HG03135 (cell line): ENCODE measurements at regions not wholly inside any gene's neighbourhood (a gene's known extent, or its start where the extent isn't known, plus 50 kb on each side); places are given as distances from the start of the nearest gene placed in this dataset.

Experiments
- ATAC-seq: cut with Tn5 transposase; IDR thresholded peaks from one replicate; pipeline ENCODE4 v1.9.1; 2021; ENCODE audit warnings: mild to moderate bottlenecking, moderate library complexity; ENCODE audit not compliant: unreplicated experiment

DNA sequence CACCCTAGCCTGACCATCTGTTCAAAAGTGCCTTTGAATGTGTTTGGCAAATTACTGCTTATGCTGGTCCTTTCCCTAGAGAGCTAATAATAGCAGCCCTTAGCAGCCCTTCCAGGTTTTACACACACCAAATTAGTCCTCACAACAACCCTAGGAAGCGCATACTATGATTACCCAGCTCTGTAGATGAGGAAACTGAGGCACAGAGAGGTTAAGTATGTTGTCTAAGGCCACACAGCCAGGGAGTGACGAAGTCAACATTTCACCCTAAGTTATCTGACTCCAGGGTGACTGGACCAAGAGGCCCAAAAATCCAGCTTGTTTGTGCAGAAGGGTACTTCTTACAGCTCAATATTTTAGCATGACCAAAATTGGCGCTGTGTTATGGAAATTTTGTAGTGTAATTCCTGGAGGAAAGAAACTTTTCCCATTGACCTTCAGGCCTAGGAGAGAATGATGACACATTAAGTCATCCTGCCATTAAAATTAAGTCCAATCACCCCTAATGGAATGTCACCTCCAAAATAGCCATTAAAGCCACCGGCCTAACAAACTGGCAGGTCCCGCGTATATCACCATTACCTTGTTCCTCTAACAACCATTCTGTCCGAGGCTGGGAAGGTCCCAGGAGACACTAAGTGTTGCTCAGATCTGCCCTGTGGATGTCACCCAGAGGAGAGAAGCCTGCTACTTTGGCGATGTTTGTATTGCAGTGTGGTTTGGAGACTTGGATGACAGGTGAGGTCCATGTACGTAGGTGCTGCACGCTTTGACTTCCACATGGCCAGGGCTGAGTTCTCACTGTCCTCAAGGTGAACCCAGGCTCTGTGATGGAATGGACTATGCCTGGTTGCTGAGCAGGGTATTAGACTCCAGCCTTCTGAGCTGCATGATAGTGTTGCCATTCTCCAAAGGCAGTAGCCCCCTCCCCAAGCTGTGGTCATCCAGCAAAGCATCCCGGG is 258.3 kb downstream of the TOMM20 start:
- ATAC-seq: no peak

- no peak for ATAC-seq
Measured at GRCh38 chr1:234869182-234870019, 259.2 kb downstream of the TOMM20 start.

- ATAC-seq: no peak
Measured at GRCh38 chr1:234868296-234869147, 258.5 kb upstream of the IRF2BP2 start.

- ATAC-seq: no peak
Measured at GRCh38 chr1:234866007-234866866, 256.3 kb upstream of the IRF2BP2 start.

GRCh38 chr1:234865171-234866006 is 255.4 kb upstream of the IRF2BP2 start:
- ATAC-seq: no peak

DNA sequence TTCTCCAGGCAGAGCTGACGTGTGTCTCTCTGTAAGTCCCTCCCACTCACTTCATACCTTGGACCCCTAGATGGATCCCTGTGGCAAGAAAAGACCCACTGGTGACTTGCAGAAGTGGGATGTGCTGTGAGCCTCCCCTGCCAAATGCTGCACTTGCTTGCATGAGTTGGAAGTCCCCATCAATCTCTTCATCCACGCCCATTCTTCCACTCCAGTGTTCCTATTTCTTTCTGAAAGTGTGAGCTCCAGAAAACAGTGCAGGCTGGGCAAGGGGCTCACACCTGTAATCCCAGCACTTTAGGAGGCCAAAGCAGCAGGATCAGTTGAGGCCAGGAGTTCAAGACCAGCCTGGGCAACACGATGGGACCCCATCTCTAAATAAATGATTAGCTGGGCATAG is 254.1 kb upstream of the IRF2BP2 start:
- ATAC-seq: no peak

DNA sequence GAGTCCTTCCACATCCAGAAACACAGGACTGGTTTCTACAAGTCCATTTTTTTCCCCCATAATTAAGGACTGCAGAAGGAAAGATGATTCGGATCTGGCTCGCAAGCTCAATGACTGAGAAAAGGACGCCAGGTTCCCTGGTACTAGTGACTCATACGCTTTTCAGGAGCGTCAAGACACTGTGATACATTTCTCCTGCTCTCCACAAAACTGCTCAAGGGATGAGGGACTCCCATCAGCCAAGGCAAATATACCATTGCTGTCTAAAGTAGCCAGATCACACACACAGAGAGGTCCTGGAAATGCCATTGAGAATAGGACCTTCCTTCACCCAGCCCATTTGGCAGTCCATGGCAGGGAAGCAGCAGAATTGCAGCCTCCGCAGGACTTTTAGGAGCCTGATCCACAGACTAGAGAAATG is 253.6 kb upstream of the IRF2BP2 start:
- ATAC-seq: no peak

DNA sequence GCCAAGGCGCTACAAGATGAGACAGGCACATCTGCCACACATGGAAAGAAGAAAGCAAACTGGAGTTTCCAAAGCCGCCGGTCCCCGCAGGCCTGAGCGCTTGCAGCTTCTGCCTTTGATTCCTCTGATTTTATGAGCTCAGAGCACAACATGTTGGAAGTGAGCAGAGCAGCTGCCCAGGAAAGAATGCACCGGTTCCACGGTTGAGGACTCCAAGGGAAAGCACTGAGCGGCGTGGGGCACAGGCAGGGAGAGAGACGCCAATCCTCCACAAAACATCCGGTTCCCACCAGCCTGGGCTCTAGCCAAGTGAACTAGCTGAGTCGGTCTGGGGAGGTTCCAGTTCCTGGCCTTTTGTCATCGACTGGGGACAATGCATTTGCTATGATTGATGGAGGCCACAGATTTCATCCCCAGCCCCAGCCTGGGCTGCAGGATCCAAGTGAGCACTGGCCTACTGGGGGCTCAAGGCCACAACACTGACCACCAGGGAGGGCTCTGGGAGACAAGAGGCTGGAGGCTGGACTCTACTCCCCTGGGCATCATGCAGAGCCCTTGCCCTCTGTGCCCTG is 253.1 kb upstream of the IRF2BP2 start:
- ATAC-seq: no peak

- no peak for ATAC-seq
Measured at GRCh38 chr1:234862360-234862943, 252.5 kb upstream of the IRF2BP2 start.

- no peak for ATAC-seq
Measured at GRCh38 chr1:234861761-234862160, 251.8 kb upstream of the IRF2BP2 start.

DNA sequence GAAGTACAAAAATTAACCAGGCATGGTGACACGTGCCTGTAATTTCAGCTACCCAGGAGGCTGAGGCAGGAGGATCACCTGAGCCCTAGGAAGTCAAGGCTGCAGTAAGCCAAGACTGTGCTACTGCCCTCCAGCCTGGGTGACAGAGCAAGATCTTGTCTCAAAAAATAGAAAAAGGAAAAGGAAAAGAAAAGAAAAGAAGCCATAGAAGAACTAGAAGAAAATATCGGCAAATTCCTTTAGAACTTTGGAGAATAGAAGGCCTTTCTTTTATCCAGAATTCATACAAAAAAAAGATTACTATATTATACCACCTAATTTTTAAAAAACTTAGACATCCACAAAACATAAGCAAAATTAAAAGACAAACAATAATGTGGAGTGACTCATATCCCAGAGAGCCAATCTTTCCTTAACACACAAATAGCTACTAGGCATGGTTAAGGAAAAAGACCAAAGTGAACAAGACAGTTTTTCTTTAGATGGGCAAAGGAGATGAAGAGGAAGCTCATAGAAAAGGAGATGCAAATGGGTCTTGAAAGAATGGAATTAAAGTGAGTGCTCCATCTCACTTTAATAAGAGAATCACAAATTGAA is 251.1 kb upstream of the IRF2BP2 start:
- ATAC-seq: no peak

DNA sequence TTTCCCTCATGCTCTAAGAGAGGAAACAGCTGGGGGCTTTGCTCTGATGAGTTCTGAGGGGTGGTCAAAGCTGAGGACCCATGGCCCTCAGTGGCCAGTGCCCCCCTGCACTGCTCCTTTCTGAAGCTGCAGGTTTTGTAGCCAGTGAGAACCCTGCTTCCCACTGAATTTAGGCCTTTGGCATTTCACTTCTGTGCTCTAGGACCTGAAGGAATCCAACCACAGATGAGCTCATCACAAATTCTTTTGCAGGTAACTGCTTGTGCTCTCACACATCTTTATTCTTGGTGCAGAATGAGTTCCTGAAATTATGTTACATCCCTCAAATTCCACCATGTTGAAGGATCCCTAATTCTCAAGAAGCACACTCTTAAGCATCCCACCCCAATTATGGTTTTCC is 248.7 kb upstream of the IRF2BP2 start:
- ATAC-seq: no peak

DNA sequence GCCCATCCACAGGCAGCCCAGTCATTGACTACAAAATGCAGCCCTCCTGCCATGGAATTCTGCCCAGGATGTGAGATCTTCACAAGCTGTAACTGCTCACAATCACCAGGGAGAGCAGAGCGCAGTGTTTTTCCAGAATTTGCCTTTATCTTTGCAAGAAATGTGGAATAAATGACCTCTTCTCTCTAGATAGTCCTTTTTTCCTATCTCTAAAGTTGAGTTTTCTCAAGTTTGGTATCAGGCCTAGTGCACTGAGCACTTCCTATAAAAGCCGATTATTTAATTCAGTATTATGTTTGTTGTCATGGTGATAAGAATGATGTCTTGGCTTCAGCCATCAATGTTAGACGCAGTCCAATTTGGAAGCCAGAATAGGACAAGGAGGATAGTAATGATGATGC is 246.9 kb upstream of the IRF2BP2 start:
- no peak for ATAC-seq

DNA sequence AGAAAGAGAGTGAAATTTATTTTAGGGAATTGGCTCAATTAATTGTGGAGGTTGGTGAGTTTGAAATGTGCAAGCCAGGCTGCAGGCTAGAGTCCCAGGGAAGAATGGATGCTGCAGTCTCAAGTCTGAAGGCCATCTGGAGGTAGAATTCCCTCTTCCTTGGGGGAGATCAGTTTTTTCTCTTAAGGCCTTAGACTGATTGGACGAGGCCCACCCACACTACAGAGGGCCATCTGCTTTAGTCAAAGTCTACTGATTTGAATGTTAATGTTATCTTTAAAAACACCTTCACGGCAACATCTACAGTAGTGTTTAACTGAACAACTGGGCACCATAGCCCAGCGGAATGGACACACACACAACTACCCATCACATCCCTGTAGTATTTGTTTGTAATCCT is 245.9 kb upstream of the IRF2BP2 start:
- no peak for ATAC-seq

DNA sequence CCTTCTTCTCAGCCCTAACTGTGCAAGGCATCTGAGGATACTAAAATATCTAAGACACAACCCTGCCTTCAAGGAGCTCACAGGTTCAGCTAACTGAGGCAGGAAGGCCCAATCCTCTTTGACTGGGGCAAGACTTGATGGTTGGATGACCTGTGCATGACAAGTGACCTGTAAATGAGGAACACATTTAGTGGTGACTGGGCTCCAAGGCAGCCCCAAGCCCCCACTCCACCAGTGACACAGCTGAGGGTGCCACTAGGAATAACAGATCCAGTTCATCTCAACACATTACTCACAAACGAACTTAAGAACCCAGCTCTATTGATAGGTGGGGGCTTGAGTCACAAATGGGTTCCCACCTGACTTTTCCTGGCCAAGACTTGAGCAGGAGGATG is 244.7 kb upstream of the IRF2BP2 start:
- ATAC-seq: no peak

DNA sequence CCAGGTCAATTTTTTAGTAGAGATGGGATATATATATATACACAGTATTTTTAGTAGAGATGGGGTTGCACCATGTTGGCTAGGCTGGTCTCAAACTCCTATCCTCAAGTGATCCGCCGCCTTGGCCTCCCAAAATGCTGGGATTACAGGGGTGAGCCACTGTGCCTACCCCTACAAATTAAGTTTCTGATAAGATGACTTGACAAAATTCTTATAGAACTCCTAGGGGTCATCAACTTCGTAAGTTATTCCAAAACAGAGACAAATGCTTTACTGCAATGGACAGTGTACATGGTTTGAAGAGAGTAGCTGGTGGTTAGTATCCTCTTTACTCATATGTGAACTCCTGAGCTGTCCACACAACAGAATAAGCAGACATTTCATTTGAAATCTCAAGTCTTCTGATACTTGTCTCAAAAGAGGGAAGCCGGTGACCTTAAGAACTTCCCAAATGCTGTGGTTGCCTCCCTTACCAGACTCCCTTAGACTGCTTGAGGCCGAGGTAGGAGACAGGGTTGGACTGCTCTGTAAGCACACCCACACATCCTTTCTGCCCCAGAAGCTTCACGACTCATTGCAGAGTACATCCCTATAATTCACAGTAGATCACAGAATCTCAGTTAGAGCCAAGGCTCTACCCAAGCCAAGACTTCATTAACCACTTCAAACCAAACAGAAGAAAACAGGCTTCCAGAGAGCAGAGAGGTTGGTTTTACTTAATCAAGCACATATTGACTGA is 244.1 kb upstream of the IRF2BP2 start:
- no peak for ATAC-seq

- ATAC-seq: no peak
Measured at GRCh38 chr1:234852659-234853058, 242.7 kb upstream of the IRF2BP2 start.
